ENCODE measurements at regions not wholly inside any gene's neighbourhood (a gene's known extent, or its start where the extent isn't known, plus 50 kb on each side); places are given as distances from the start of the nearest gene placed in this dataset.

- no peak overlapping the region for H3K4me3 ChIP-seq (replicated peaks; ENCODE audit: low read depth, low read length)
- TF ChIP-seq CTCF (IDR thresholded peaks at IDR 0.05; ENCODE audit: low read length, missing control alignments): no peak
- no peak for DNase-seq (ENCODE audit: low read depth)
These were observed 180.5 kb upstream of the HMGA2 start for GRCh38 chr12:65643595-65644386.

DNA sequence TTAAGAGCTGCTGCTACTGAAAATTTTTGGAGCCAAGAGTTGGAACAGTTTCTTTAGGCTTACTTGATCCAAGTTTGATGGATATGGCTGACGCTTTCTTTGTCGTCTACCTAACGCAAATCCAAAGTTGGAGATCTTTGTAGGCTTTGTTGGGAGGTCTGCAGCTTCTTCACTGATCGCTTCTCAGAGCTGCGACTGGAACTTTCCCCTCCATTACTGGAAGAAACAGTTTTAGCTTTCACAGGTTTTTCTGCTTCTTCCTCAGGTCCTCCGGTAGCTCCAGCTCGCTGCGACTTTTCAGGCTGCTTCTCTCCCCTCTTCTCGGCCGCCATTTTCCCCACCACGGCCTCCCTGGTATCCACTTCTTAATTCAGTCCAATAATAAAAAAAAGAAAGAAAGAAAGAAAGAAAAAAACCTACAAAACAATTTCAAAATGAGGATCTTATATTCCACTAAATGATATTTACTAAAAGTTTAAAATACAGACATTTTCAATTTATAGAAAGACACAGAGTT lies 178.1 kb upstream of the HMGA2 start:
- no peak for DNase-seq (ENCODE audit: low read depth)
- H3K4me3 ChIP-seq (replicated peaks; ENCODE audit: low read depth, low read length): no peak overlapping the region
- TF ChIP-seq CTCF (IDR thresholded peaks at IDR 0.05; ENCODE audit: low read length, missing control alignments): no peak

GRCh38 chr12:65647074-65647473 lies 177.2 kb upstream of the HMGA2 start:
- no peak for DNase-seq (ENCODE audit: low read depth)
- no peak for TF ChIP-seq CTCF (IDR thresholded peaks at IDR 0.05; ENCODE audit: low read length, missing control alignments)
- no peak overlapping the region for H3K4me3 ChIP-seq (replicated peaks; ENCODE audit: low read depth, low read length)

GRCh38 chr12:65648461-65648860 lies 175.8 kb upstream of the HMGA2 start:
- no peak for TF ChIP-seq CTCF (IDR thresholded peaks at IDR 0.05; ENCODE audit: low read length, missing control alignments)
- DNase-seq (ENCODE audit: low read depth): no peak
- H3K4me3 ChIP-seq (replicated peaks; ENCODE audit: low read depth, low read length): no peak overlapping the region

DNA sequence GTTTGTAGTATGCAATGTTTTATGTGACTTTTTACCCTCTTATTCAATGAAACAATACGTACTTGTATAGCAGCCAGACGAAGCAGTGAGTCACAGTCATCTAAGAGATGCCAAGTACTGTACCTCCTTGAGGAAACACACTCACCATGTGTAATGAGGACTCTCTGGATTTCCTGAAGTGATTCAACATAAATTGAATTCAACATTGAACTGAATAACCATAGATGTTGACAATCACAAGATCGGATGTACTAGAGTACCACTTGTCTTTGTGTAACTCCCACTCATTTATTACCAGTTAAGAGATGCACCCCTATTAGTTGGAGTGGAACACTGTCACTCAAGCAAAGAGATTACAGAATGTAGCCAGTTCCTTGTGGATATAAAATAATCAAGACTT lies 175.2 kb upstream of the HMGA2 start:
- no peak for TF ChIP-seq CTCF (IDR thresholded peaks at IDR 0.05; ENCODE audit: low read length, missing control alignments)
- no peak overlapping the region for H3K4me3 ChIP-seq (replicated peaks; ENCODE audit: low read depth, low read length)
- DNase-seq (ENCODE audit: low read depth): peak; percentile 99

DNA sequence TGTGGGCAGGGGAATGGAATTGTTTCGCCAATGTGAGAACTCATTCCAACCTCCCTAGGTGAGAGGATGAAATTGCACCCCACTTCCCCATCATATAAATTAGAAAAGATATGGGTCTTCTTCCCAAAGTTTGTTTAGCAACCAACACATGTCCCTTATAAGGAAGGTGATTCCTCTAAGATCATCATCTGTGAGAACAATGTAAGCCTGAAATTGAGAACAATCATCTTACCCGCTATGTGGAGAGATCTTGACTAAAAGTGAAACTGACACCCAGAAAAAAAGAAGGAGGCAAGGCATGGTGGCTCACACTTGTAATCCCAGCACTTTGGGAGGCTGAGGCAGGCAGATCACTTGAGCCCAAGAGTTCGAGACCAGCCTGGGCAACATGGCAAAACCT lies 173.2 kb upstream of the HMGA2 start:
- DNase-seq (ENCODE audit: low read depth): no peak
- TF ChIP-seq CTCF (IDR thresholded peaks at IDR 0.05; ENCODE audit: low read length, missing control alignments): no peak
- H3K4me3 ChIP-seq (replicated peaks; ENCODE audit: low read depth, low read length): no peak overlapping the region

- no peak for DNase-seq (ENCODE audit: low read depth)
- no peak for TF ChIP-seq CTCF (IDR thresholded peaks at IDR 0.05; ENCODE audit: low read length, missing control alignments)
- H3K4me3 ChIP-seq (replicated peaks; ENCODE audit: low read depth, low read length): no peak overlapping the region
These were observed 171.0 kb upstream of the HMGA2 start for GRCh38 chr12:65653321-65653720.

All from fibroblast of pulmonary artery (primary cell).